Cerebellar nuclear complex (tissue), 1 donor: ENCODE measurements at regions not wholly inside any gene's neighbourhood (a gene's known extent, or its start where the extent isn't known, plus 50 kb on each side); places are given as distances from the start of the nearest gene placed in this dataset.
"Not testable (repeated sequence)": the region's sequence is repeated elsewhere in the genome, so short reads cannot be mapped to it uniquely, and the experiment has no call there.

Experiments
- DNase-seq, 2 experiments: peaks; one replicate each; lab custom pipeline; 2025; lab: John Stamatoyannopoulos, UW

DNA sequence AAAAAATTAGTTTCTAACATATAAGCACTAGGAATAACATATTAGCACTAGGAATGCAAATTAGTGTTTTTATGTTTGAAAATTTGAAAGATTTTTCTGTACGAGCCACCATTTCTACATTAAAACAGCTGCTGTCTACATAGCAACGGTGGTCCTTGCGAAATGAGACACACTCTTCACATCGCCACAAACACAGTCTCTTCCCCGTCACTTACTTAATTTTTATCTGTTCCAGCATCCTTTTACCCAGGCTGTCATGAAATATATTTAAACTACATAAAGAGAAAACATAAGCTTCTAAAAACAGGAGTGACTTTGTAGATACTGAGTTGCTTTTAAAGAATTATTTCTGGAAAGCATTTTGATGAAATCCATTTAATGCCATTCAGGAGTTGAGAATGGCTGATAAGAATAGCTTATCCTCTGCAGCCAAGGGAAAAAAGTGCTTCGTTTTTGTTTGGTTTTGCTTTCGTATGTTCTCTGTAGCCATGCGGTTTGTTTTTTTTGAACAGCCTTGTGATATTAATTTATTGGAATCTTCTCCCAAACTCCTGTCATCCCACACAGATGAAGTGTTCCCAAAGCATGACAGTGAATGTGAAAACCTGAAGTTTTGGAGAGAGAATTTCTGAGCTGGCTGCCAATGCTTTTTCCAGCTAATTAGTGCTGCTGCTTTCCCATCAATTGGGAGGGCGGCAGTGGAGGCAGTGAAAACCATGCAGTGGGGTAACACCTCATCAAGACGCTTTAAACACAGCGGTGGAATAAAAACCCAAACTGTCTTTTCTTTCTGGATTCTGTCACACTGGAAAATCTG, 603.7 kb upstream of the ADARB2 start:
- DNase-seq, result no peak

GRCh38 chr10:2335626-2336025, 598.3 kb upstream of the ADARB2 start:
- DNase-seq, result no peak

DNA sequence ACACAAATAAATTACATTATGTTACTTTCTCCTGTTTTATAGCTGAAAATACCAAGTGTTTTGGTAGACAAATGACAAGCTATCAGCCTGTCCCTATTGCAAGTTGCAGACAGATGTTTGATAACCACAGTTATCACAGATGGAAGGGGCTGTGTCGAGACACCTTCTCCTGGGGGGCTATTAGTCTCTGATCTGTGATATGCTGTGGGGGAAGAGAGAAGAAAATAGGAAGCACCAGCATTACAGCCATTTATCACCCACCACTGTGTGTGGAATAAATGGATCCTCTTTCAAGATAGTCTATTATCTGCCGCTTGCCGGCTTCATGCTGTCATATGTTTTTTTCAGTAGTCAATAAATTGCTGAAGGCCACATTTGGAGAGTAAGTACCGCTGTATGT, 597.2 kb upstream of the ADARB2 start:
- no peak for DNase-seq

- no peak for DNase-seq
These were observed 591.8 kb upstream of the ADARB2 start for GRCh38 chr10:2329082-2329481.

DNA sequence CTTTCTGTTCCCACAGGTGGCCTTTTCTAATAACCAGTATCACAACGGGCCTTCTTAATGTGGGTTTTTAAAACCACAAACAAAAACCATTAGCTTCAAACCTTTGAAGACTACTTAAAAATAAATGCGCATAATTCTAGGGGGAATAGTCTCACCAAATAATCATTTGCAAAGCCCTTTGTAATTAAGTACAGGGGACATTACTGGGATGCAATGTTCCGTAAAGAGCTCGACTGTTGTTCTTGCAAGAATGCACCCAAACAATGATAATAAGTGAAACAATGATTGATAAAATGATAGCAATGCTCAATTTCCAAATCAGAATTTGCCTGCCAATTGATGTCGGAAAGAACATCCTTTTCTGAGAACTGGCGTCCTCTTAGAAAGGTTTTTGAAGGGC, 589.1 kb upstream of the ADARB2 start:
- no peak for DNase-seq

GRCh38 chr10:2315045-2315485, 577.7 kb upstream of the ADARB2 start:
- not testable (repeated sequence) for DNase-seq

DNA sequence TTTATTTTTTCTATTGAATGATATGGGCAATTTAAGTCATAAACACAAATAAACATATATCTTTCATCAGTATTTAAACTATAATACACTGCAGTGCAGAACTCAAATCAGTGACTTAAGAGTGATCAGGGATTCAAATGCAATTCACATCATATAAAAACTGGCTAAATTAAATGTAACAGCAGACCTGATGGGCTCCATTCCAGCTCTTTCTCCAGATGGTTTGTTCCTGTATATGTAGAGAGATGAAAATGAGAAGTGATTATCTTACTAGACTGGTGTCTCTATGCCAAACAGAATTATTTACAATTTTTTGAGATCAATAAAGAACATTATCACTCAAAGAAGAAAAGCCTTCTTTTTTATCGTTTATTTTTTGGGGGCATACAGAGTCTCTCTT, 568.8 kb upstream of the ADARB2 start:
- DNase-seq, result no peak

DNA sequence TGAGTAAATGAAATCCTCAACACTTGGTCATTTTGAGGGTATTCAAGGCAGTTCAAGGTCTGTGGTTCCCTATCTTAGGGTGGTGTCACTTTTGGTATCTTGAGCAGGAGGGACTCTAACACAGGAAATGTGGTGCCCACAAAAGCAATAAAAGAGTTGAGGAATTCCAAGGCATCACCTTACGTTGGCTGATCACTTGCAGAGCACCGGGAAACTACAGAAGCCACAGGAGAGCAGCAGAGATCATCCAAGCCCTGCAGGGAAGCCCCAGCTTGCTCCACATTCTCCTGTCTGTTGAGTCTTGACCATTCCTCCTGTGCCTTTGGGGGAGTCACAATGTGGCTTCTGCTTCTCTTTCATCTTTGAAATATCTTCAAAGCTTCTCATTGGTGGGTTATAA, 565.8 kb upstream of the ADARB2 start:
- no peak for DNase-seq

DNA sequence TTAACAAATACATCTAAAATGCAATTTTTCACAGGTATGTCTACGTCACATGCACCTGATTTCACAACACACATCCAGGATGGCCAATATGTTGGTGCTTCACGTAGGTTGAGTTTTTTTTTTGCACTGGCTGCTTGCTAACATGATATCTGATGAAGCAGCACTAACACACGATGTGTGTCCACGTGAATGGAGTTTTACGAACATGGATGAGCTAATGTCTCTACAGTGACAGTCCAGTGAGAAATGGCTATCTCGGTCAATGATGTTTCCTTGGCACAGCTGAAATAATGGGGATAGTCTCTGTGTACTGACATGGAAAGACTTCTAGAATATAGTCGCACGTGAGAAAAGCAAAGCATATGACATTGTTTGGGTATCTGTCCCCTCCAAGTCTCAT, 563.9 kb upstream of the ADARB2 start:
- DNase-seq, result no peak

DNA sequence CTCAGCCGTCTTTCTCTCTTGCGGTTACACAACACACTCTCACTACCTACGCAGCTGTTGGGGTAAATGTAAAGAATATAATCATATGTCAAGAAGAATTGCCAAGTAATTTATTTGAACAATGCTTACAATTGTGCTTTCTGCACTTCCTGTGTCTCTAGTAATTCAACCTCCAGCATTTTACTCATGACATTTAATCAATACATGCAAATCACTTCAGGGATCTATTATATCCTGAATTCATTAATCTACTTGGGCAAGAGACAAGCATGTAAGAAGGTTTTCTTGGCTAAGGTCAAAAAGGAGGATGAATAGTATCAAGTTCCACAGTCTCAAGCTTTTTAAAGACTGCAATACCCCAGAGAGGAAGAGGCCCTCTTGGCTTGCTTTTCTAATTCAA, 562.9 kb upstream of the ADARB2 start:
- DNase-seq, result no peak

- DNase-seq, result no peak
These were observed 559.0 kb upstream of the ADARB2 start for GRCh38 chr10:2296179-2296891.

DNA sequence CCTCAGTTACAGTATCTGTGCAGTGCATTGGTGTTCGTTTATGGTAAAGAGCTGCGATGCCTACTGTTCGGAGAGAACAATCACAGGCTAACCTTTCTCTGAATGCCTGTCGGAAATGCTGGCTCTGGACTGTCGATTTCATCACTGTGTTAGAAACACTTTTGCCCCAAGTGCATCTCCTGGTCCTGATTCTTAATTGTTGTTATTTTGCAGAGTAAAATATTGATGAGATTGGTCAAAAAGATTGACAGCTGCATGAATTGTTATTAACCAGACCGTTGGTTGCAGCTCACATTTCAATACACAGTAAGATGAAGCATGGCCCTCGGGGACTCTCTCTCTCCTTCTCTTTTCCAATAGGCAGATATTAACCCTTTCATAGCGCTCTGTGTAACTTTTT, 557.4 kb upstream of the ADARB2 start:
- DNase-seq, result no peak

DNA sequence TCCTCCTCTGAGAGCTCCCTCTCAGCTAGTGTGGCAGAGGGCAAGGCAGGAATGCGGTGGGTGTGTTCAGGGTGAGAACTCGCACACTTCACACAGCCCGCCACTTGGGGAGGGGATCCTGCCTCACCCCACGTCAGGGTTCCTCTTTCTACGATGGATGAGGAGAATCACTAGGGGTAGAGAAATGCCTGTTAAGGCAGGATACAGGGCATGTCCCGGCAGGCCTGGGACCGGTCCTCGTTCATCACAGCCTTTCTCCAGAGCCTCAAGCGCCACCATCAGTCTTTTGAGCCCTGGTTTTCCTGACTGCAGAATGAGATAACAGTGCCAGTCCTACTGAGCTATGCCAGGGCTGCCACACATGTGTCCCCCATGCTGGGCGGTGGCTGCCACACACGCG, 546.7 kb upstream of the ADARB2 start:
- no peak for DNase-seq

GRCh38 chr10:2282202-2282601, 544.9 kb upstream of the ADARB2 start:
- DNase-seq, result no peak

- DNase-seq, result no peak
These were observed 543.5 kb upstream of the ADARB2 start for GRCh38 chr10:2280713-2281300.

DNA sequence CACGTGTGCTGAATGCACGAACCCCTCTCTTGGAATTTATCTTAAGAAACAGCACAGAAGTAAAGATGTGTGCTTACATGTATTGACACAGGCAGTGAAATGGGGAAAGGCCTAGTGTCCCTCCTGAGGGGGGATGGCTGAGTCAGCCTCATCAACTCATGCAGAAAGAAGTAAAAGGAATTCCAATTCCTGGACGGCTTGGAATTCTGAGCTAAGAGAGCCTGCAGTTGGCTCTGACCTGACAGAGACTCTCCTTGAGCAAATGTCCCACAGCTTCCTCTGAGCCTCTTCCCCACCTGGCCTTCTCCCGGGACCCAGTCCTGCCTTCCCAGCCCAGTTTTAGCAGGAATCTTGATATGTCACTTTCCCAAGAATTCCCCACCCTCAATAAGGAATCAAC, 542.4 kb upstream of the ADARB2 start:
- DNase-seq, result no peak

- DNase-seq, result no peak
These were observed 541.0 kb upstream of the ADARB2 start for GRCh38 chr10:2278363-2278762.

DNA sequence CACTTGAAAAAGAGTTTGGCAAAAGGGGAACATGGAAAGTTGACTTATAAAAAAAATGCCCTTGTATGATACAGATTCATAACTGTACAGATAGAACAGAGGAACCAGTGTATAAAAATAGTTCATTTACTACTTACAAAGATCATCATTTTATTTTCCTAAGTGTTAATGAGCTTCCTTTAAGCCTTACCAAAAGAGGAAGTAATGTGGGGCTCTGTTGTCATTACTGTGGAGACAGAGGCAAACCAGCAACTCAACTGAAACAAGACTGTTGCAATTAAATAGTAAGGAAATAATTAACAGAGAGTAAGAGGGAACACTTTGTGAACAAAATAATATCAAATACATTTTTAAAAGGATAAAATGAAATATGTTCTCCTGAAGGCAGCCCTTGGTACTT, 526.2 kb upstream of the ADARB2 start:
- no peak for DNase-seq

DNA sequence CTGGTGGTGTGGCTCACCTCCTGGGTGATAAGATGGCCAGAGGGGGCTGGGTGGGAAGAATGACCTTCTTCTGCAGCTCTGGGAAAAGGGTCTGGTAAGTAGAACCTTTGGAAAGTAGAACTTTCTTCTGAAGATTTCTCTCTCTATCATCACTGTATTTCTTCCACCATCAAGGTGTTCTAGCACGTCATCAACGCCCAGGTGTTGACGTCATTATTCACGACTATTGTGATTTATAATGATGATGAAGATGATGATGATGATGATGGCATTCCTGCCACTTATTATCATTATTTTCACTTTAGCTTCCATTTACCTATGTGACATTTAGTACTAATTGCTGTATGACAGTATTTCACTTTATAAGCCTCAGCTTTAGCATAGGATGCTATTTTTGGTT, 525.6 kb upstream of the ADARB2 start:
- DNase-seq, result no peak

DNA sequence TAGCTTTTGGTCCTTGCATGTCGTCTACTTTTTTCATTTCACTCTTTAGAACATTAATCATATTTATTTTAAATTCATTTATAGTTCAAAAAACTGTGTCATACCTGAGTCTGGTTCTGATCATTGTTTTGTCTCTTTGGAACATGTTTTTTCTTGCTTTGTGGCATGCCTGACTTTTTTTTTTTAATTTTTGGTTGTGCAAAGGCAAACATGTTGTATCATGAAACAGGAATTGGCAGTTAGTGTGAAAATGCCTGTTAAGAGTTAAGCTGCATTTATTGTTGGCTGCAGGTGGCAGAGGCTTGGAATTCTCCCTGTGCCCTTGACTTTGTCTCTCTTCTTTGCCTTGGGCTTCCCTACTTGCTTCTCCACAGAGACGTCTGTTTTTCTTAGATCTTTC, 525.0 kb upstream of the ADARB2 start:
- DNase-seq, result no peak

GRCh38 chr10:2256241-2256640, 518.9 kb upstream of the ADARB2 start:
- no peak for DNase-seq

GRCh38 chr10:2252096-2252495, 514.8 kb upstream of the ADARB2 start:
- DNase-seq, result no peak

- DNase-seq, result no peak
These were observed 514.3 kb upstream of the ADARB2 start for GRCh38 chr10:2251631-2252030.
